Adrenal gland (tissue), 5 donors: ENCODE measurements at regions not wholly inside any gene's neighbourhood (a gene's known extent, or its start where the extent isn't known, plus 50 kb on each side); places are given as distances from the start of the nearest gene placed in this dataset.

Experiments
- POLR2A ChIP-seq, 2 donors: fragments of 450-650 bp; IDR thresholded peaks; one replicate each; pipeline ENCODE4 v1.6.1; 2017; ENCODE audit warnings: antibody characterized with exemption in 2 of 2, mild to moderate bottlenecking in 2 of 2, moderate library complexity in 1 of 2
- TF ChIP-seq, protein P1 (sequence below), 6 experiments: fragments of 450-650 bp in 4 of 6; fragments of 200-600 bp in 2 of 6; sonication (generic) in 1 of 6; IDR thresholded peaks; 1 replicate in 5 of 6; 2 replicates in 1 of 6; pipeline versions ENCODE4 v1.5.1 to v1.8.0; 2016 to 2021; ENCODE audit warnings: antibody characterized with exemption in 6 of 6, mild to moderate bottlenecking in 2 of 6, moderate library complexity in 1 of 6
- donor health status: DM: no; HTN: no; CAD: no.

- TF ChIP-seq, protein P1, sequence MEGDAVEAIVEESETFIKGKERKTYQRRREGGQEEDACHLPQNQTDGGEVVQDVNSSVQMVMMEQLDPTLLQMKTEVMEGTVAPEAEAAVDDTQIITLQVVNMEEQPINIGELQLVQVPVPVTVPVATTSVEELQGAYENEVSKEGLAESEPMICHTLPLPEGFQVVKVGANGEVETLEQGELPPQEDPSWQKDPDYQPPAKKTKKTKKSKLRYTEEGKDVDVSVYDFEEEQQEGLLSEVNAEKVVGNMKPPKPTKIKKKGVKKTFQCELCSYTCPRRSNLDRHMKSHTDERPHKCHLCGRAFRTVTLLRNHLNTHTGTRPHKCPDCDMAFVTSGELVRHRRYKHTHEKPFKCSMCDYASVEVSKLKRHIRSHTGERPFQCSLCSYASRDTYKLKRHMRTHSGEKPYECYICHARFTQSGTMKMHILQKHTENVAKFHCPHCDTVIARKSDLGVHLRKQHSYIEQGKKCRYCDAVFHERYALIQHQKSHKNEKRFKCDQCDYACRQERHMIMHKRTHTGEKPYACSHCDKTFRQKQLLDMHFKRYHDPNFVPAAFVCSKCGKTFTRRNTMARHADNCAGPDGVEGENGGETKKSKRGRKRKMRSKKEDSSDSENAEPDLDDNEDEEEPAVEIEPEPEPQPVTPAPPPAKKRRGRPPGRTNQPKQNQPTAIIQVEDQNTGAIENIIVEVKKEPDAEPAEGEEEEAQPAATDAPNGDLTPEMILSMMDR (IDR thresholded peaks at IDR 0.05), result no peak
- TF ChIP-seq POLR2A (IDR thresholded peaks at IDR 0.05), result no peak
Observed at GRCh38 chr12:67018105-67018504, 251.1 kb upstream of the CAND1 start.
